Panc1 (cell line): ENCODE measurements at regions not wholly inside any gene's neighbourhood (a gene's known extent, or its start where the extent isn't known, plus 50 kb on each side); places are given as distances from the start of the nearest gene placed in this dataset.
"Not testable (repeated sequence)": the region's sequence is repeated elsewhere in the genome, so short reads cannot be mapped to it uniquely, and the experiment has no call there.

Experiments used
- ATAC-seq: fragments of 200-7000 bp; cut with Tn5 transposase; 2 replicates; pipeline ENCODE4 v1.9.1; 2020; ENCODE audit warnings: mild to moderate bottlenecking, moderate library complexity
- BruUV-seq: library from RNA; stranded (reverse); fragments of 400-500 nt; replicated peaks from 2 replicates; lab custom pipeline; 2021; lab: Mats Ljungman, UMichigan
- CTCF ChIA-PET: fragments of 300-600 bp; sonication (Branson Sonifier 250); formaldehyde crosslinking; loops from one replicate; lab custom pipeline; 2022; ENCODE audit warnings: antibody characterized with exemption; lab: Charles Lee
- POLR2A ChIA-PET: fragments of 300-600 bp; sonication (Branson Sonifier 250); formaldehyde crosslinking; loops from one replicate; lab custom pipeline; 2022; ENCODE audit warnings: antibody characterized with exemption; lab: Charles Lee
- DNase-seq: peaks from one replicate; pipeline ENCODE4 v3.0.0-alpha.2; 2010; ENCODE audit warnings: low read depth, low spot score
- H3K27ac ChIP-seq: 2 replicates; pipeline ENCODE4 v1.5.1; 2011; ENCODE audit warnings: mild to moderate bottlenecking, low read length, inconsistent platforms
- H3K27me3 ChIP-seq: fragments of 200-500 bp; sonication (Bioruptor generic); 2 replicates; pipeline ENCODE4 v1.6.0; 2014; ENCODE audit warnings: low read length, inconsistent platforms; ENCODE audit not compliant: control insufficient read depth, insufficient read depth
- H3K36me3 ChIP-seq: fragments of 200-500 bp; sonication (Bioruptor generic); 2 replicates; pipeline ENCODE4 v1.5.1; 2014; ENCODE audit warnings: inconsistent platforms, mild to moderate bottlenecking, low read length, moderate library complexity; ENCODE audit not compliant: control insufficient read depth, insufficient read depth
- H3K4me1 ChIP-seq: 2 replicates; pipeline ENCODE4 v1.5.1; 2011; ENCODE audit warnings: inconsistent platforms, mild to moderate bottlenecking, low read length, moderate library complexity; ENCODE audit not compliant: control insufficient read depth, insufficient read depth
- H3K4me3 ChIP-seq, 2 experiments: 2 replicates each; pipeline ENCODE4 v1.5.1; 2011 to 2012; ENCODE audit warnings: low read depth in 2 of 2, low read length in 2 of 2, mild to moderate bottlenecking in 2 of 2, inconsistent platforms in 1 of 2, moderate library complexity in 1 of 2
- H3K9me3 ChIP-seq: fragments of 200-500 bp; sonication (Bioruptor generic); 2 replicates; pipeline ENCODE4 v1.5.1; 2014; ENCODE audit warnings: low read depth, mild to moderate bottlenecking, inconsistent platforms, low read length, moderate library complexity; ENCODE audit not compliant: control insufficient read depth, insufficient read depth
- CTCF ChIP-seq: fragments of 450-650 bp; IDR thresholded peaks from 2 replicates; pipeline ENCODE4 v1.5.1; 2017; ENCODE audit warnings: mild to moderate bottlenecking
- POLR2AphosphoS5 ChIP-seq: IDR thresholded peaks from 2 replicates; pipeline ENCODE4 v1.6.1; 2012; ENCODE audit warnings: mild to moderate bottlenecking, low read depth, low read length, moderate library complexity
- REST ChIP-seq, 2 experiments: IDR thresholded peaks; 2 replicates each; pipeline ENCODE4 v1.6.1; 2011 to 2012; ENCODE audit warnings: low read depth in 2 of 2, control low read depth in 1 of 2, low read length in 1 of 2, mild to moderate bottlenecking in 1 of 2, moderate library complexity in 1 of 2; ENCODE audit not compliant: insufficient read depth in 1 of 2
- SIN3A ChIP-seq: IDR thresholded peaks from 2 replicates; pipeline ENCODE4 v1.6.1; 2012; ENCODE audit warnings: low read depth, mild to moderate bottlenecking, low read length, moderate library complexity, borderline replicate concordance; ENCODE audit not compliant: insufficient read depth
- TCF7L2 ChIP-seq: IDR thresholded peaks from 2 replicates; pipeline ENCODE4 v1.6.1; 2011; ENCODE audit warnings: mild to moderate bottlenecking, low read depth, low read length, inconsistent platforms
- in situ Hi-C: cut with HindIII; loops from 2 replicates; pipeline ENCODE4 v1.10.0; 2016; ENCODE audit warnings: low sequenced_read_pairs, low pct_unique_long_range_greater_than_20kb
- intact Hi-C: fragments of 100-400 bp; cut with micrococcal nuclease; formaldehyde crosslinking; loops from one replicate; pipeline ENCODE4 v1.10.0; 2022; ENCODE audit not compliant: unreplicated experiment

GRCh38 chr6:71360556-71361335 lies 72.1 kb downstream of the OGFRL1 start:
- H3K27ac ChIP-seq, H3K4me3 ChIP-seq, in situ Hi-C loops, H3K9me3 ChIP-seq, DNase-seq, H3K36me3 ChIP-seq, CTCF ChIA-PET, BruUV-seq, H3K4me1 ChIP-seq, ATAC-seq, H3K27me3 ChIP-seq, intact Hi-C loops: not testable (repeated sequence)
- POLR2A ChIA-PET: interaction anchor here (0.6 to 1.1 kb wide), 2 partner anchors 9 to 35 kb away, joined by 3 to 4 read pairs; no protein-coding TSS in a partner anchor

GRCh38 chr6:71364889-71365542 lies 76.4 kb downstream of the OGFRL1 start:
- H3K27ac ChIP-seq: no peak overlapping the region

More at GRCh38 chr6:71364889-71365542, 76.4 kb downstream of the OGFRL1 start:
- Histone ChIP-seq H3K27me3 (no peaks in the 10 kb centered on the region), H3K4me1 (peaks cover 24% of the 10 kb centered on the region), H3K9me3 (no peaks in the 10 kb centered on the region), H3K4me3 (no peak overlapping the region), H3K36me3 (no peaks in the 10 kb centered on the region)
- no TSS peak for BruUV-seq
- in situ Hi-C loops (no loop called here), intact Hi-C loops (no loop called here)
- TF ChIP-seq TCF7L2 (no peak), CTCF (no peak), REST (IDR thresholded peaks at IDR 0.05; ENCODE audit: insufficient read depth in 1 of 2, low read depth in 2 of 2, low read length in 1 of 2) (no peak), POLR2AphosphoS5 (no peak), SIN3A (no peak)
- POLR2A ChIA-PET: no interaction called here
- ATAC-seq (no peak), DNase-seq (no peak)
- CTCF ChIA-PET: no interaction called here
